ENCODE measurements at regions not wholly inside any gene's neighbourhood (a gene's known extent, or its start where the extent isn't known, plus 50 kb on each side); places are given as distances from the start of the nearest gene placed in this dataset.

- H3K23ac ChIP-seq (ENCODE audit: insufficient read length) = no peak overlapping the region
- ChIA-PET POLR2A (ENCODE audit: partially characterized antibody) (no interaction called here), CTCF (ENCODE audit: partially characterized antibody) (interaction anchor here (0.8 to 2.0 kb wide), 3 partner anchors 19 to 36 kb away, joined by 4 to 5 read pairs (median 4); no protein-coding TSS in a partner anchor)
- no peak overlapping the region for H2BK5ac ChIP-seq (ENCODE audit: low read depth, low read length)
- H2BK12ac ChIP-seq (ENCODE audit: low read depth, low read length) = no peak overlapping the region
- no peak overlapping the region for H4K8ac ChIP-seq (ENCODE audit: extremely low read depth, insufficient read depth, low read length)
- H2BK120ac ChIP-seq (replicated peaks; ENCODE audit: low read depth, low read length) = no peak overlapping the region
- H3K27me3 ChIP-seq (replicated peaks in 1 of 4; ENCODE audit: control insufficient read depth in 3 of 4, extremely low read depth in 1 of 4, insufficient read depth in 3 of 4, low read length in 3 of 4) = no peaks in the 10 kb centered on the region
- WGBS, 2 experiments (ENCODE audit: extremely low coverage in 1 of 2, insufficient coverage in 1 of 2, insufficient read length in 1 of 2, insufficient replicate concordance in 2 of 2, low coverage in 1 of 2, low lambda C conversion rate in 2 of 2, missing lambda C conversion rate in 1 of 2) = 79% methylated on average over 11 of the region's 11 CpGs; no CpG with 5 or more reads in 1 of the 2 experiments
- no peaks in the 10 kb centered on the region; the same call in 1 of the 2 replicates for H3K79me1 ChIP-seq (ENCODE audit: low read depth, low read length)
- no peak overlapping the region for H3K56ac ChIP-seq (replicated peaks; ENCODE audit: insufficient read length, low read depth, low read length)
- no peak overlapping the region for H3K18ac ChIP-seq (ENCODE audit: extremely low read depth, low read length)
- H3K14ac ChIP-seq (ENCODE audit: insufficient read length) = no peak overlapping the region
- H2AFZ ChIP-seq (ENCODE audit: low read length) = peak overlapping the region; percentile 94
- no peaks in the 10 kb centered on the region for H3K9me3 ChIP-seq (ENCODE audit: insufficient read depth in 2 of 2, low read depth in 1 of 2, low read length in 1 of 2)
- FAIRE-seq (no peak), DNase-seq (ENCODE audit: low read depth in 1 of 2, low spot score in 2 of 2) (no peak)
- H2BK20ac ChIP-seq (ENCODE audit: low read length) = no peak overlapping the region
- H3K4me3 ChIP-seq (ENCODE audit: extremely low read depth in 1 of 4, insufficient read depth in 2 of 4, low read depth in 3 of 4, low read length in 4 of 4) = no peak overlapping the region
- H3K79me2 ChIP-seq (ENCODE audit: control insufficient read depth in 1 of 2, insufficient read depth in 2 of 2, low read length in 2 of 2) = no peaks in the 10 kb centered on the region
- H3K27ac ChIP-seq (ENCODE audit: low read depth, low read length) = no peak overlapping the region; the same call in 1 of the 2 replicates
- H3K4me1 ChIP-seq (replicated peaks in 1 of 4; ENCODE audit: control insufficient read depth in 3 of 4, insufficient read depth in 4 of 4, low read length in 3 of 4) = peaks cover 0 to 2% (median 0%) of the 10 kb centered on the region in 4 experiments; a peak in 1 of 7 replicates
- H2AK5ac ChIP-seq (ENCODE audit: low read depth, low read length) = no peak overlapping the region
- H3K4me2 ChIP-seq (ENCODE audit: insufficient read depth in 1 of 2, low read depth in 2 of 2, low read length in 2 of 2) = no peak overlapping the region
- no peaks in the 10 kb centered on the region for H3K36me3 ChIP-seq (ENCODE audit: control insufficient read depth in 2 of 4, insufficient read depth in 4 of 4, low read length in 3 of 4)
- H3K4ac ChIP-seq (replicated peaks; ENCODE audit: insufficient read length, low read depth, low read length) = no peak overlapping the region
- no peaks in the 10 kb centered on the region for H4K20me1 ChIP-seq (replicated peaks in 1 of 2; ENCODE audit: control insufficient read depth in 1 of 2, insufficient read depth in 2 of 2, low read length in 2 of 2)
- TF ChIP-seq TAF1 (IDR thresholded peaks at IDR 0.05; ENCODE audit: low read depth, low read length) (no peak), BCL11A (IDR thresholded peaks at IDR 0.05; ENCODE audit: low read depth in 2 of 2, low read length in 2 of 2) (no peak), BACH1 (IDR thresholded peaks at IDR 0.05; ENCODE audit: low read length) (no peak)
- no peak overlapping the region for H3K9ac ChIP-seq (replicated peaks in 1 of 4; ENCODE audit: extremely low read depth in 1 of 4, low read depth in 3 of 4, low read length in 3 of 4)
- no peak overlapping the region for H2BK15ac ChIP-seq (ENCODE audit: low read length)
- no peak overlapping the region for H4K5ac ChIP-seq (ENCODE audit: insufficient read length, low read depth, low read length)
- H4K91ac ChIP-seq (replicated peaks; ENCODE audit: insufficient read length, low read length) = no peak overlapping the region
- H3K23me2 ChIP-seq (ENCODE audit: low read depth, low read length) = no peaks in the 10 kb centered on the region
These were observed 70.8 kb upstream of the SASH1 start for GRCh38 chr6:148271711-148272439.

Data from H1 (cell line).